ENCODE measurements at regions not wholly inside any gene's neighbourhood (a gene's known extent, or its start where the extent isn't known, plus 50 kb on each side); places are given as distances from the start of the nearest gene placed in this dataset.
"Not testable (repeated sequence)": the region's sequence is repeated elsewhere in the genome, so short reads cannot be mapped to it uniquely, and the experiment has no call there.

DNA sequence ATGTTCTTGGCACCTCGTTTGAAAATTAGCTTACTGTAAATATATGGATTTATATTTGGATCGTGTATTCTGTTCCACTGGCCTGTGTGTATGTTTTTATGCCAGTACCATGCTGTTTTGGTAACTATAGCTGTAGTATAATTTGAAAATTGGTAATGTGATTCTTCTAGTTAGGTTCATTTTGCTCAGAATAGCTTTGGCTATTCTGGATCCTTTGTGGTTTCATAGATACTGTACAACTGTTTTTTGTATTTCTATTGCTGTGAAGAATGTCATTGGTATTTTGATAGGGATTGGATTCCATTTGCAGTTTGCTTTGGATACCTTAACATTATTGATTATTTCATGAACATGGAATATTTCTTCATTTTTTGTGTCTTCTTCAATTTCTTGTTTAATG lies 490.2 kb downstream of the BRINP3 start:
- no peak overlapping the region for H3K4me3 ChIP-seq (replicated peaks; ENCODE audit: low read depth, low read length)
- no peak for DNase-seq (ENCODE audit: low read depth)
- TF ChIP-seq, protein P1, sequence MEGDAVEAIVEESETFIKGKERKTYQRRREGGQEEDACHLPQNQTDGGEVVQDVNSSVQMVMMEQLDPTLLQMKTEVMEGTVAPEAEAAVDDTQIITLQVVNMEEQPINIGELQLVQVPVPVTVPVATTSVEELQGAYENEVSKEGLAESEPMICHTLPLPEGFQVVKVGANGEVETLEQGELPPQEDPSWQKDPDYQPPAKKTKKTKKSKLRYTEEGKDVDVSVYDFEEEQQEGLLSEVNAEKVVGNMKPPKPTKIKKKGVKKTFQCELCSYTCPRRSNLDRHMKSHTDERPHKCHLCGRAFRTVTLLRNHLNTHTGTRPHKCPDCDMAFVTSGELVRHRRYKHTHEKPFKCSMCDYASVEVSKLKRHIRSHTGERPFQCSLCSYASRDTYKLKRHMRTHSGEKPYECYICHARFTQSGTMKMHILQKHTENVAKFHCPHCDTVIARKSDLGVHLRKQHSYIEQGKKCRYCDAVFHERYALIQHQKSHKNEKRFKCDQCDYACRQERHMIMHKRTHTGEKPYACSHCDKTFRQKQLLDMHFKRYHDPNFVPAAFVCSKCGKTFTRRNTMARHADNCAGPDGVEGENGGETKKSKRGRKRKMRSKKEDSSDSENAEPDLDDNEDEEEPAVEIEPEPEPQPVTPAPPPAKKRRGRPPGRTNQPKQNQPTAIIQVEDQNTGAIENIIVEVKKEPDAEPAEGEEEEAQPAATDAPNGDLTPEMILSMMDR (IDR thresholded peaks at IDR 0.05; ENCODE audit: low read length, missing control alignments): no peak

DNA sequence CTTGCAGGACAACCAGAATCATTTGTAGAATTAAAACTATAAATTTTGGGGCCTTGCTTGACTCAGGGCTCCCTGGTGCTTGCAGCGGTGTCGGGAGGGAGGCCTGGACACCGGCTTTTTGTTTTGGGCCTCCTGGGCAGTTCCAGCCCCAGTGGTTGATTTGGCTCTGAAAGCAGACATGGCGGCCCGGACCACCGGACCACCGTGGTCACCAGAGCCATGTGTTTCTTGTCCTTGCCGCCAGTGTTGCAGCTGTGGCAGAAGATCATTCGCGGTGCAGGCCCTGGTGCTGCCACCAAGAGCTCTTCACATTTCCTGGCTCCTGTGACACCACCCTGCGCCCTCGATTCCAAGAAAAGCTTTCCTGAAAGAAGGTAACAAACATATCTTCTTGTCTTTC lies 484.8 kb downstream of the BRINP3 start:
- DNase-seq (ENCODE audit: low read depth): no peak
- H3K4me3 ChIP-seq (replicated peaks; ENCODE audit: low read depth, low read length): no peak overlapping the region
- TF ChIP-seq, protein P1 (IDR thresholded peaks at IDR 0.05; ENCODE audit: low read length, missing control alignments): no peak

DNA sequence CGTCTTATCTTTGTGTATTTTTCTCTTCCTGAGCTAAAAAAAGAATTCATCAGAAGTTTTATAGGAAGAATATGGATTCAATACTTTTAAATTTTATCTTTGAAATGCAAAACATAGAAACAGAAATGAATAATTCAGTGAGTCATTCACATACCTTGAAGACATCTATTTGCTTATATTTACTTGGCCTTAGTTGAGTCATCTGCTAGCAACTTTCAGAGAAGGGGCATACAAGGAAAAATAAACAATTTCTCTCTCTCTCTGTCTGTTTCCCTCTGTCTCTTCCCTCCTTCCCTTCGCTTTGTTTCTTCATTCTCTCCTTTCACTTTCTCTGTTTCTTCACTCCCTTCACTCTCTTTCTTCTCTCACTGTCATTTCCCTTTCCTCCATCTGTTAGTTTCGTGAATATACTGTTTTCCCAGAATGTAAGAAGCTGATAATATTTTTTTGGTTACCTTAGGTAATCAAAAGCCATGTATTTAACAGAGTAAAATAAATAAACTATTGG lies 477.2 kb downstream of the BRINP3 start:
- DNase-seq (ENCODE audit: low read depth): peak; percentile 16
- no peak overlapping the region for H3K4me3 ChIP-seq (replicated peaks; ENCODE audit: low read depth, low read length)
- TF ChIP-seq, protein P1 (IDR thresholded peaks at IDR 0.05; ENCODE audit: low read length, missing control alignments): no peak

DNA sequence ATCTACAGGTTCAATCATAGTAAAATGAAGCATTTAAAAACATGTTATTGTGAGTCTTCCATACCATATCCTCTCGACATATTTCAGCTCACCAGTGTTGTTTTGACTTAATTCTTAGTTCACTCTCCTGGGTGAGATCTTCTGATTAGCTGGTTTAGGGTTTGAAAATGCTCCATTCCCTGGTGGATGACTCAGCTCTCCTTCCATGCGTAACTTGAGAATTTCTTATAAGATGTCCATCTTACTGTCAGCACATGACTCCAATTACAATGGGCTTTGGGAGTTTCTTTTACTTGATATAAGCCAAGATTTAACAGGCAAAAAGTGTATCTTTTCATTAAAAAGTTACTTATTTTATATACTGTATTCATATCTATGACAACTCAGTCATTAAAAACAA lies 476.5 kb downstream of the BRINP3 start:
- TF ChIP-seq, protein P1 (IDR thresholded peaks at IDR 0.05; ENCODE audit: low read length, missing control alignments): no peak
- peak; percentile 23 for DNase-seq (ENCODE audit: low read depth)
- H3K4me3 ChIP-seq (replicated peaks; ENCODE audit: low read depth, low read length): no peak overlapping the region

DNA sequence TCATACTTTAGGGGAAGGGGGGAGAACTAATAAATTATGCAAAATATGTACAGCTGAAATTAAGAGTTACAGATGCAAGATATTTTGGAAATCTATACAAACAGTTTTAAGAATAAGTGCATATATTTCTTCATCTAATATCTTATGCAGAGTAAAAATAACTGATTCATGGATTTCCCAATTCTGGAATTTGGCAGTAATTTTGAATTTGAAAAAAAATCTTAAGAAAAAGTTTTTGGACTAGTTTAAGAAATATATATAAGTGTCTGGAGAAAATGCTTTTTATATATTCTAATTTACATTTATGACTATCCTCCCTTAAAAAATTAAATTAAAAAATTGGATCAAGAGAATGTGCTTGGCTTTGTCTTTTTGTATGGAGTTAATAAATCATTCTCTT lies 474.3 kb downstream of the BRINP3 start:
- no peak for DNase-seq (ENCODE audit: low read depth)
- TF ChIP-seq, protein P1 (IDR thresholded peaks at IDR 0.05; ENCODE audit: low read length, missing control alignments): no peak
- no peak overlapping the region for H3K4me3 ChIP-seq (replicated peaks; ENCODE audit: low read depth, low read length)

DNA sequence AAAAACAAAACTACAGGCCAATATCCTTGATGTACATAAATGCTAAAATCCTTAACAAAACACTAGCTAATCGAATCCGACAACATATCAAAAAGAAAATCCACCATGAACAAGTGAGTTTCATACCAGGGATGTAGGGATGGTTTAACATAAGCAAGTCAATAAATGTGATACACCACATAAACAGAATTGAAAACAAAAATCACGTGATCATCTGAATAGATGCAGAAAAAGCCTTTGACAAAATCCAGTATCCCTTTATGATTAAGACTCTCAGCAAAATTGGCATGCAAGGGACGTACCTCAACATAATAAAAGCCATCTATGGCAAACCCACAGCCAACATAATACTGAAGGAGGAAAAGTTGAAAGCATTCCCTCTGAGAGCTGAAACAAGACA lies 466.1 kb downstream of the BRINP3 start:
- no peak for DNase-seq (ENCODE audit: low read depth)
- H3K4me3 ChIP-seq (replicated peaks; ENCODE audit: low read depth, low read length): no peak overlapping the region
- TF ChIP-seq, protein P1 (IDR thresholded peaks at IDR 0.05; ENCODE audit: low read length, missing control alignments): no peak

DNA sequence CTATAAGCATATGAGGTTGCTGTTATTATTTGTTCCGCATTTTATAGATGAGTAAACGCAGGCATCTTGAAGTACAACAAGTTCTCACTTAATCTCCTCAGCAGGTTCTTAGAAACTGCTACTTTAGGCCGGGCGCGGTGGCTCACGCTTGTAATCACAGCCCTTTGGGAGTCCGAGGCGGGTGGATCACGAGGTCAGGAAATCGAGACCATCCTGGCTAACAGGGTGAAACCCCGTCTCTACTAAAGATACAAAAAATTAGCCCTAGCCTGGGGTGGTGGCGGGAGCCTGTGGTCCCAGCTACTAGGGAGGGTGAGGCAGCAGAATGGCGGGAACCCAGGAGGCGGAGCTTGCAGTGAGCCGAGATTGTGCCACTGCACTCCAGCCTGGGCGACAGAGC lies 458.5 kb downstream of the BRINP3 start:
- not testable (repeated sequence) for DNase-seq (ENCODE audit: low read depth); H3K4me3 ChIP-seq (replicated peaks; ENCODE audit: low read depth, low read length)
